ENCODE measurements at regions not wholly inside any gene's neighbourhood (a gene's known extent, or its start where the extent isn't known, plus 50 kb on each side); places are given as distances from the start of the nearest gene placed in this dataset.
"Not testable (repeated sequence)": the region's sequence is repeated elsewhere in the genome, so short reads cannot be mapped to it uniquely, and the experiment has no call there.

DNA sequence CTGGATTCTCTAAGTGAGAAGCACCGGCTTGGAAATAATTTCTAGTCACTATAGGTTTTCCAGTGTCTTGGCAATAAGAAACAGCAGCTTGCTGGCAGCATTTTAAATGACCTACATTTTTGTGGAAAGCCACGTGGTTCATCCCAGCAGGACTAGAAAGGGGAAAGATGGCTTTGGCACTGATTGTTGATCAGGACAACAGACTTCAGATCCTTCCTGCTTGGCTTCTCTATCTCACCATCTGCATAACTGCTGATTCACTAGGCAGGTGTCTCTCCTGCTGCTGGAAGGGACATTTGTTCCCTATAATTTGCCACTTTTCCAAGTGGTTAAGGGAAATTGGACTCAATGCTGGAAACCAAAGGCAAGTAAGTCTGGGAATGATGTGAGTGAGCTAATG, 131.0 kb downstream of the TTC8 start:
- H3K4me1 Mint-ChIP-seq (ENCODE audit: low read depth), result no peaks in the 10 kb centered on the region
- no peak overlapping the region for H3K4me3 Mint-ChIP-seq
- ATAC-seq (replicated peaks in 1 of 2), result no peak
- H3K36me3 Mint-ChIP-seq (ENCODE audit: insufficient read depth in 2 of 2), result peaks cover 4 to 5% of the 10 kb centered on the region in 2 donors
- peaks cover 9 to 11% of the 10 kb centered on the region in 2 donors for H3K9me3 Mint-ChIP-seq
- no peak overlapping the region for H3K27ac Mint-ChIP-seq
- DNase-seq, result no peak
- peaks cover 19% of the 10 kb centered on the region for H3K27me3 Mint-ChIP-seq (ENCODE audit: low read depth)

DNA sequence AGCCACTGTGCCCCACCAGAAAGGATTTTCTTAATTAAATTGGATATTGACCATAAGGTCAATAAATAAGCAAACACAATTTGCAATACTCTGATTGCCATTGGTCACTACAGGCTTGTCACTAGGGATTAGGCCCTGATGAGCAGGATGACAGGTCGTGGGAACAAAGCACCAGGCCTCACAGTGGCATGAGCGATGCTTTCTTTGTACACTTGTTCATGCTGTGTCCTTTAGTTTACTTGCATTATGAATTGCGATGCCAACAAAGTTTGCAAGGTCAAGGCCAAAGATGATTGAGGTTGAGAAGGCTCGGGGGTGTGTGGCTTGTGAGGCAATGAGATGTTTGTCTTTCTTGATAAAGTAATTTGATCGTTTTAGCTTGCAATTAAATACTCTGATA, 136.0 kb downstream of the TTC8 start:
- H3K27ac Mint-ChIP-seq, result no peak overlapping the region
- ATAC-seq (replicated peaks in 1 of 2) (no peak), DNase-seq (no peak)
- H3K4me3 Mint-ChIP-seq, result no peak overlapping the region
- H3K9me3 Mint-ChIP-seq, result peaks cover 2 to 3% of the 10 kb centered on the region in 2 donors
- no peaks in the 10 kb centered on the region for H3K36me3 Mint-ChIP-seq (ENCODE audit: insufficient read depth in 2 of 2)
- H3K27me3 Mint-ChIP-seq (ENCODE audit: low read depth), result peaks cover 31% of the 10 kb centered on the region
- no peaks in the 10 kb centered on the region for H3K4me1 Mint-ChIP-seq (ENCODE audit: low read depth)

DNA sequence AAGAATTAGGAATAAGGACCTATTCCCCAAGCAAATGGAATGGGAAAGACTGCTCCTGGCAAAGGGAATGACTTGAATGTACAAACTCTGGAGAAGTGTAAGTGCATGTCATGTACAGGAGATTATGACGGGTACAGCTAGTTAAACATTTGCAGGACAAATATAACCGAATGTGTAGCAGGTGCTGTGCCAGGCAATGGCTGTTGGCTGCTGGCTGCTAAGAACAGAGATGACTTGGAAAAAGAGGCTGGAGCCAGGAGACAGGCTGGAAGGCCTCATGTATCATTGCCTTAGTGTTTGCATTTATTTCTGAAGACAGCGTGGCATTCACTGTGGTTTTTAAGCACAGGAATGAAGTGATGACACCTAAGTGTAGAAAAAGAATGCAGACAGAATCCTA, 136.8 kb downstream of the TTC8 start:
- H3K27ac Mint-ChIP-seq, result no peak overlapping the region
- peaks cover 35% of the 10 kb centered on the region for H3K27me3 Mint-ChIP-seq (ENCODE audit: low read depth)
- DNase-seq (no peak), ATAC-seq (replicated peaks in 1 of 2) (no peak)
- peaks cover 2 to 3% of the 10 kb centered on the region in 2 donors for H3K9me3 Mint-ChIP-seq
- H3K4me1 Mint-ChIP-seq (ENCODE audit: low read depth), result no peaks in the 10 kb centered on the region
- H3K4me3 Mint-ChIP-seq, result no peak overlapping the region
- H3K36me3 Mint-ChIP-seq (ENCODE audit: insufficient read depth in 2 of 2), result no peaks in the 10 kb centered on the region

DNA sequence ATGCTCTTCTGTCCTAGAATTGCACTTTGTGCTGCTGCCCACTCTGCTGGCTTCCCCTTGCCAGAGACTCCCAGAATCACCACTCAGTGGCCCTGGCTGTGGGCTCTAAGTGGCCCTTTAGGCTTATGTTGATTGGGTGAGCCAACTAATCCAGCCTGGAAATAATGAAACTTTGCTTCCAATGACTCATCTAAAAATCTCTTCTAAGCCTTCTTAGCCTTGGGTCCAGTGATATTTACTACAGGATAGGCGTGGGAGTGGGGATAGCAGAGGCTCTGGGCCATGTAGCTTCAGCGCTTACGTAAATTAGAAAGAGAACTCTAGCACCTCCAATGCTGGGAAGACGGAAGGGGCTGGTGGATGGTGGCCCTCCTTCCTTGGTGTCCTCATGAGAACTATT, 137.9 kb downstream of the TTC8 start:
- H3K27ac Mint-ChIP-seq, result no peak overlapping the region
- peaks cover 2 to 3% of the 10 kb centered on the region in 2 donors for H3K9me3 Mint-ChIP-seq
- ATAC-seq (replicated peaks in 1 of 2) (no peak), DNase-seq (no peak)
- H3K4me1 Mint-ChIP-seq (ENCODE audit: low read depth), result no peaks in the 10 kb centered on the region
- H3K27me3 Mint-ChIP-seq (ENCODE audit: low read depth), result peaks cover 33% of the 10 kb centered on the region
- no peak overlapping the region for H3K4me3 Mint-ChIP-seq
- H3K36me3 Mint-ChIP-seq (ENCODE audit: insufficient read depth in 2 of 2), result no peaks in the 10 kb centered on the region

DNA sequence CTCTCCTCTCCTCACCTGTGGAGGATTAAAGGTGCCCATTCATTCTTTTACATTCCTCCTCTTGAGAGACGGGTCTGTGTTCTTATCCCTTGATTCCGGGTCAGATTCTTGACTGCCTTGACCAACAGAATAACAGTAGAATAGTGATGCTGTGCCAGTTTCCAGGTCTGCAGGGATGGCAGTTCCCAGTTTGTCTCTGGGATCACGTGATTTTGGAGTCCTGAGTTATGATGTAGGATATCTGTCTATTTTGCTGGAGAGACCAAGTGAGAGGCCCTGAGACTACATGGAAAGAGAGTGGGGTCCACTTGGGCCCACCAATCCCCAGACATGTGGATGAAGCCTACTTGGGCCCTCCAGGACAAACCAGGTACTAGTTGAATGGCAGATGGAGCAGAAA, 142.8 kb downstream of the TTC8 start:
- no peaks in the 10 kb centered on the region for H3K36me3 Mint-ChIP-seq (ENCODE audit: insufficient read depth in 2 of 2)
- no peak overlapping the region for H3K27ac Mint-ChIP-seq
- H3K9me3 Mint-ChIP-seq, result no peaks in the 10 kb centered on the region
- H3K4me3 Mint-ChIP-seq, result no peak overlapping the region
- H3K27me3 Mint-ChIP-seq (ENCODE audit: low read depth), result peaks cover 33% of the 10 kb centered on the region
- H3K4me1 Mint-ChIP-seq (ENCODE audit: low read depth), result no peaks in the 10 kb centered on the region
- ATAC-seq (replicated peaks in 1 of 2) (no peak), DNase-seq (no peak)

DNA sequence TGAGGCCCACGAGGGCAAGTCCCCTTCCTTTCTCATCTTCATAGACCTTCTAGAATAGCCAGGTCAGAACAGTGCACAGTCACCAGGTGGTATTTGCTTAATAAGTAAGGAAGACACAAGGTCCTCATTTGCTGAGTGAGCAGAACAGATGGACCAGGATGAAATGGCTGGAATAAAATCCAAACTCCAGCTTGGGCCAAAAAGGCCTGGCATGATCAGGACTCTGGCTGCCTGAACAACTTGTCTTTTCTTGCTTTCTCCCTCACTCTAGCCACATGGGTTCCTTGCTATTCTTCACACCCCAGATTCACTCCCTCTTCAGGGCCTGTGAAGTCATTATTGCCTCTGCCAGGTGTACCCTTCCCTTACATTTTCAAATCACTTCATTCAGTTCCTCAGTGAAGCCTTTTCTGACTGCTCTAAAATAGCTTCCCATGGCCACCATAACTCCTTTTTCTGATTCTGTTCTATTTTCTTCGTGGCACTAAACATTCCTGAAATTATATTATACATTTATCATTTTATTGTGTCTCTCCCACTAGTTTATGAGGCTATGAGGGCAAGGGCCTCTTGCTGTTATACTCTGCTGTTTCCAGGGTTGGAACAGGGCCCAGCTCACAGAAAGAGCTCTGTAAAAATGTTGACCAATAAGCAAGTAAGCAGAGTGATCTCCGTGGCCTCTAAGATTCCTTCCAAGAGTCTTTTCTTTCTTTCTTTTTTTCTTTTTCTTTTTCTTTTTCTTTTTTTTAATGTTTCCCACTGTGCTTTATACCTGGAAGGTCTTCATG, 150.8 kb downstream of the TTC8 start:
- no peak for DNase-seq
- H3K4me3 Mint-ChIP-seq, result no peak overlapping the region
- H3K27me3 Mint-ChIP-seq (ENCODE audit: low read depth), result peaks cover 43% of the 10 kb centered on the region
- no peak for ATAC-seq (replicated peaks in 1 of 2)
- H3K27ac Mint-ChIP-seq, result no peak overlapping the region
- H3K4me1 Mint-ChIP-seq (ENCODE audit: low read depth), result peaks cover 5% of the 10 kb centered on the region
- H3K9me3 Mint-ChIP-seq, result peaks cover 4 to 7% of the 10 kb centered on the region in 2 donors
- H3K36me3 Mint-ChIP-seq (ENCODE audit: insufficient read depth in 2 of 2), result peaks cover 1 to 2% of the 10 kb centered on the region in 2 donors

DNA sequence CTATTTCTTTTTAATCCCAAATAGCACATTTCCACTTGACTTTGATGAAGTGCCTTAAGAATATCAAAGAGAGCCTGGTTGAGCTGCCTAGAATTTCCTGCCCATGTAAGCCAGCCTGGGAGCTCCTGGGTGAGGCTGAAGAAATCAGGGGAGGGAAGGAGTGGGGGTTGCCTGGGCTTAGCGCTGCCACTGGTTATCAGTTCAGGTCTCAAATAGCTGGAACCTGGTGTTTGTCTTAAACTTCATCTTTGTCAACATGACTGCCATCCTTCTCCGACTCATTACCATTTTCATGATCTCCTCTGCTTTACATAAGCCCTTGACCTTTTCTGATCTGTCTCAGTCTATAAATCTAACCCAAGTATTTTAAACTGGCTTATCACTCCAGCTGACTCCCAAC, 151.5 kb downstream of the TTC8 start:
- DNase-seq, result no peak
- H3K4me3 Mint-ChIP-seq, result no peak overlapping the region
- H3K4me1 Mint-ChIP-seq (ENCODE audit: low read depth), result peaks cover 5% of the 10 kb centered on the region
- ATAC-seq (replicated peaks in 1 of 2), result no peak
- H3K27ac Mint-ChIP-seq, result no peak overlapping the region
- peaks cover 40% of the 10 kb centered on the region for H3K27me3 Mint-ChIP-seq (ENCODE audit: low read depth)
- H3K9me3 Mint-ChIP-seq, result peaks cover 4 to 7% of the 10 kb centered on the region in 2 donors
- peaks cover 1 to 2% of the 10 kb centered on the region in 2 donors for H3K36me3 Mint-ChIP-seq (ENCODE audit: insufficient read depth in 2 of 2)

DNA sequence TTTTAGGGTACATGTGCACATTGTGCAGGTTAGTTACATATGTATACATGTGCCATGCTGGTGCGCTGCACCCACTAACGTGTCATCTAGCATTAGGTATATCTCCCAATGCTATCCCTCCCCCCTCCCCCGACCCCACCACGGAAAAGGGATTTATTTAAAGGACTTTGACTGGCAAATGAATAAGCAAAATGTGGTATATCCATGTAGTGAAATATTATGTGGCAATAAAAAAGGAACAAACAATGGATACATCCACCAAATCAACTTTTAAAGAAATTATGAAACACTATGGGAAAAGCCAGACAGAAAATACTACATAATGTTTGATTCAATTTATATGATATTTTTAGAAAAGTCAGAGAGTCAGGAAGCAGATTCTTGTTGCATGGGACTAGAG, 156.5 kb downstream of the TTC8 start:
- Mint-ChIP-seq H3K9me3 (peaks cover 7 to 12% of the 10 kb centered on the region in 2 donors), H3K27me3 (ENCODE audit: low read depth) (peaks cover 34% of the 10 kb centered on the region)
- not testable (repeated sequence) for DNase-seq; H3K4me1 Mint-ChIP-seq (ENCODE audit: low read depth); H3K4me3 Mint-ChIP-seq; H3K36me3 Mint-ChIP-seq (ENCODE audit: insufficient read depth in 2 of 2); H3K27ac Mint-ChIP-seq; ATAC-seq (replicated peaks in 1 of 2)

DNA sequence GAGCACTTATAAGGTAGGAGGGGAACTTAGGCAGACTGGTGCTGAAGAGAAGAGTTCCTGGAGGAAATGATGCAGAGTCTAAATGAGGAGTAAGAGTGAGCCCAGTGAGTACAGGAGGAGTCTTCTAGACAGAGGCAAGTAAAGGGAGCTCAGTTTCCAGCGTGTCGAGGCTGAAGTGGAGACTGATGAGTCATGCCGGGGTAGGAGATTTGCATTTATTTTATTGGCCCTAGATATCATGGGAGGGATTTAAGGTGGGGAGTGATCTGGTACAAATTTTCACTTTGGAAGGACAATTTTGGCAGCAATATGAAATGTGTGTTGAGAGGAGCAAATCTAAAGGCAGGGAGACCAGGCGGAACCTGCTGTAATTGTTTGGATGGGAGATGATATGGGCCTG, 157.5 kb downstream of the TTC8 start:
- H3K4me3 Mint-ChIP-seq, result no peak overlapping the region
- H3K9me3 Mint-ChIP-seq, result peaks cover 8 to 13% of the 10 kb centered on the region in 2 donors
- no peak overlapping the region for H3K27ac Mint-ChIP-seq
- H3K36me3 Mint-ChIP-seq (ENCODE audit: insufficient read depth in 2 of 2), result peaks cover 5% of the 10 kb centered on the region in 2 donors
- peaks cover 34% of the 10 kb centered on the region for H3K27me3 Mint-ChIP-seq (ENCODE audit: low read depth)
- ATAC-seq (replicated peaks in 1 of 2) (no peak), DNase-seq (no peak)
- H3K4me1 Mint-ChIP-seq (ENCODE audit: low read depth), result peaks cover 5% of the 10 kb centered on the region

DNA sequence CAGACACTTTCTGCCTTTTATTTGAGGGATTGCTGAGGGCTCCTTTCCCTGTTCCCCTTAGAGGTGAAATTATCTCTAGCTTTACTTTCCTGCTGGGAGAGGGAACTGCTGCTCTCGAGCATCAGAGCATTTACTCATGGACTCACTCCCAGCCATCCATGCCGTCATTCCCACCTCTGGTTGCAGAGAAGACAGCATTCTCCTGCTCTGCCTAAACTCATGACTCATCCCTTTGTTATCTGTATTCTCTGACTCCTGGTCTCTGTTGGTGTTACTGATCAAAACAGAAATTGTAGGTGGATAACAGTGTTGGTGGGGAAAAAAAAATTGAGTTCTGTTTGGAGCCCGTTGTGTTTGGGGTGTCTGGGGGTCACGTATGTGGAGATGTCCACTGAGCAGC, 159.3 kb downstream of the TTC8 start:
- H3K4me3 Mint-ChIP-seq, result no peak overlapping the region
- H3K9me3 Mint-ChIP-seq, result peaks cover 4 to 12% of the 10 kb centered on the region in 2 donors
- H3K36me3 Mint-ChIP-seq (ENCODE audit: insufficient read depth in 2 of 2), result peaks cover 5% of the 10 kb centered on the region in 2 donors
- no peaks in the 10 kb centered on the region for H3K4me1 Mint-ChIP-seq (ENCODE audit: low read depth)
- H3K27ac Mint-ChIP-seq, result no peak overlapping the region
- DNase-seq, result no peak
- peaks cover 19% of the 10 kb centered on the region for H3K27me3 Mint-ChIP-seq (ENCODE audit: low read depth)
- no peak for ATAC-seq (replicated peaks in 1 of 2)

DNA sequence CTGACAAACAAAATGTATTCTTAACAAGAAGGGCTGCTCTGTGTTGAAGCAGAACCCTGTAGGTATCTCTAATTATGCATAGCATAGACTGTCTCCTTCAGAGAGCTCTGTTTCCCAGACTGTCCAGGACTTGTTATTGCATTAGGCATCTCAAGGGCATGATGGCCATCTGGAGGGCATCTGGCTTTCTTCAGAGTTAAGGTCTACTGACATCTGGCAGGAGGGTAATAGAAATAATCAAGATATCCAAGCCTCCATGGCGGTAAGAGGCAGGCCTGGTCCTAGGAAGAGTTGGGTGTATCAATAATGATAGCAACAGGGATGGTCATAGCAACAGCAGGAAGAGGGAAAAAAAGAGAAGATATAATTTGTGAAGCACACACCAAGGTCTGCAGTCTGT, 161.2 kb downstream of the TTC8 start:
- Mint-ChIP-seq H3K4me3 (no peak overlapping the region), H3K9me3 (peaks cover 4 to 7% of the 10 kb centered on the region in 2 donors), H3K4me1 (ENCODE audit: low read depth) (no peaks in the 10 kb centered on the region), H3K27me3 (ENCODE audit: low read depth) (no peaks in the 10 kb centered on the region), H3K36me3 (ENCODE audit: insufficient read depth in 2 of 2) (peaks cover 2 to 5% of the 10 kb centered on the region in 2 donors), H3K27ac (no peak overlapping the region)
- no peak for DNase-seq
- no peak for ATAC-seq (replicated peaks in 1 of 2)

DNA sequence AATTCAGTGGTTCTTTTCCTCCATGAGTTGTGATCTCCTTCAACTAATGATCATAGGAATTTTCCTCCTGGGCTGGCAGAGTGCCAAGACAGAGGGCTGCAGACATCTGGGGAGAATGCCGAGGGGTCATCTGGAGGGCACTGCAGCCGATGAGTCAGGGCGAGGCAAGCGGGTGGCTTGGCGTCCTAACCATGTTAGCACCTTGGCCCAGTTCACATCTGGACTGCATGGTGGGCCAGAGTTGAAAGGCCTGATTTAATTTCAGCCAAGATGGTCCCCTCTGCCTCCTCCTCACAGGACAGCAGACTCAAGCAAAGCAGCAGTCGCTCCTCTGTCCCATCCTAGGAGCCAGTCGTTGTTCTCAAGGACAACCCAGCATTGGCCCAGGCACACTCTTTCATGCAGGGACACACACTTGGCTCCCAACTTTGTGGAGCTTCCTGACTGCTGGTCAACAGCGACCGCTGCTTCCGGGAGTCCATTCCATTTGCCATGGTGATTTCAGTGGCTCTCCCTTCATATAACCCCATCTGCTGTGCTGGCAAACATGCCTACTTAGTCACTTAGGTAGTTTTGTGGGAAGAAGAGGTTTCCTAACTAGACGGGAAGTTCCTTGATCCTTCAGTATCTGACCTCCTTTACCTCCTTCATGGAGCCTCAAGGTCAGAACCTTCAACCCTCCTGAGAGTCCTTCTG, 161.8 kb downstream of the TTC8 start:
- no peak for ATAC-seq (replicated peaks in 1 of 2)
- no peak overlapping the region for H3K4me3 Mint-ChIP-seq
- peaks cover 2 to 5% of the 10 kb centered on the region in 2 donors for H3K36me3 Mint-ChIP-seq (ENCODE audit: insufficient read depth in 2 of 2)
- no peaks in the 10 kb centered on the region for H3K27me3 Mint-ChIP-seq (ENCODE audit: low read depth)
- no peak for DNase-seq
- H3K9me3 Mint-ChIP-seq, result peaks cover 4% of the 10 kb centered on the region in 2 donors
- no peaks in the 10 kb centered on the region for H3K4me1 Mint-ChIP-seq (ENCODE audit: low read depth)
- no peak overlapping the region for H3K27ac Mint-ChIP-seq

DNA sequence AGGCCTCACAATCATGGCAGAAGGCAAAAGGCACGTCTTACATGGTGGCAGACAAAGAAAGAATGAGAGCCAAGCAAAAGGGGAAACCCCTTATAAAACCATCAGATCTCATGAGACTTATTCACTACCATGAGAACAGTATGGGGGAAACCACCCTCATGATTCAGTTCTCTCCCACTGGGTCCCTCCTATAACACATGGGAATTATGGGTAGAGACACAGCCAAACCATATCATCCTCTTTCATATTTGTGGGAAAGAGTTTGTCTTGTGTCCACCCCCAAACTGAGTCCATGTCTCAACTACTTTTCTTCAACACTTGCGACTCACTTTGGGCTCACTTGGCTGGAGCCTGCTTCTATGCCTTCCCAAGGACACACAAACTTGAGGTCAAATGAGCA, 162.5 kb downstream of the TTC8 start:
- not testable (repeated sequence) for DNase-seq; H3K36me3 Mint-ChIP-seq (ENCODE audit: insufficient read depth in 2 of 2); H3K9me3 Mint-ChIP-seq; H3K27ac Mint-ChIP-seq; H3K4me3 Mint-ChIP-seq; H3K4me1 Mint-ChIP-seq (ENCODE audit: low read depth); ATAC-seq (replicated peaks in 1 of 2); H3K27me3 Mint-ChIP-seq (ENCODE audit: low read depth)
